AG08395 (cell line): ENCODE measurements at regions not wholly inside any gene's neighbourhood (a gene's known extent, or its start where the extent isn't known, plus 50 kb on each side); places are given as distances from the start of the nearest gene placed in this dataset.

Experiments used
- DNase-seq: peaks from one replicate; pipeline ENCODE4 v3.0.0; 2012; ENCODE audit warnings: mixed read lengths, low spot score

DNA sequence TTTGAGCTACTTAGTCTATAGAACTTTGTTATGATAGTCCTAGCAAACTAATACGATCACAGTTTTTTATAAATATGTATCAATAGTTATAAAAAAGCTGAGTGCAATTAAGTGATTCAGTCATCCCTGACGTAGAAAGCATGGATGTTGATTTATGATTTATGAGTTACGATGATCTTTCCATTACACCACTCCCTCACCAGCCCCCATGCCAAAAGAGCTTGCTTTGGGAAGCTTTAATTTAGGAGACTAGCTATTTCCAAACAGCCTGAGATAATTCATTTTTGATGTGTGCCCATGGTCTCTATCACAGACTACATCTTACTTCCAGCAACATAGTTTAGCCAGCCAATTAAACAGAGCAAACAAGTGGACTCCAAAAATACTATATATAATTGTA lies 256.8 kb downstream of the GABRG2 start:
- DNase-seq = no peak

DNA sequence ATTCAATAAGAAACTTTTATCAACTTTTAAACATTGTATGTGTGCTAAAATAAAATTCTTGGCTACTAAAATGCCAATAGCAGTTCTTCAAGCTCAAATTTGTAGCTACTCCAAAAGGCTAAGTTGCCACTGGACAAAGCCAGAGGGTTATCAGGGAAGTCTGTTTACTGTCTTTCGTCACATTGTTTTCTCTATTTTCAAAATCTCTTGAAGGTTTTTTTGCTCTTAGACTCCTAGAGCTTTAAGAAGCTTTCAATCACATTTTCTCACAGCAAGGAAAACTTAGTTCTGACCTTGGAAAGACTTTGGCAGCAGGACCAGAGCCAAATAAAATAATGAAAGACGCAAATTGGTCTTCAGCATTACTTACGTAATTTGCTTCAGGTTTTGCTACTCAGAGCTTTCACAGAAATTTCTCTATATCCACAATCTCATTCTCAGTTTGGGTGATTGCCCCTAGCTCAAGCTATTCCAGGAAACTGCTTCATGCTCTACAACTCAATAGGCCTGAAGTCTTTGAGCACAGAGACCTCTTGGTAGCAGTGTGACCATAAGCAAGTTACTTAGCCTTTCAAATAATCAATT lies 257.7 kb downstream of the GABRG2 start:
- DNase-seq = no peak

DNA sequence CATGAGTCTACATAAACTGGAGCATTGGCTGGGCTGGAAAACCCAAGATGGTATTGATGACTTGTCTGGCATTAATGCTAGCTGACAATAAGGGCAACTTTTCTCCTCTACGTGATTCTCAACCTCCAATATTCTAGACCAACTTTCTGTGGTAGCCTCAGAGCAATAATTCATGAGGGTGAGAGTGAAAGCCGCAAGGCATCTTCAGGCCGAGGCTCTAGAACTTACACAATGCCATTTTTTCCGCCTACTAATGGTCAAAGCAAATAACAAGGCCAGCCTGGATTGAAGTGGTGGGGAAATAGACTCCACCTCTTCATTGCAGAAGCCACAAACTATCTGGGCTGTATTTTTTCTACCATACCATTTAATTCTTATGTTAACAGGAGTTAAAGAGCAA lies 267.4 kb downstream of the GABRG2 start:
- no peak for DNase-seq

DNA sequence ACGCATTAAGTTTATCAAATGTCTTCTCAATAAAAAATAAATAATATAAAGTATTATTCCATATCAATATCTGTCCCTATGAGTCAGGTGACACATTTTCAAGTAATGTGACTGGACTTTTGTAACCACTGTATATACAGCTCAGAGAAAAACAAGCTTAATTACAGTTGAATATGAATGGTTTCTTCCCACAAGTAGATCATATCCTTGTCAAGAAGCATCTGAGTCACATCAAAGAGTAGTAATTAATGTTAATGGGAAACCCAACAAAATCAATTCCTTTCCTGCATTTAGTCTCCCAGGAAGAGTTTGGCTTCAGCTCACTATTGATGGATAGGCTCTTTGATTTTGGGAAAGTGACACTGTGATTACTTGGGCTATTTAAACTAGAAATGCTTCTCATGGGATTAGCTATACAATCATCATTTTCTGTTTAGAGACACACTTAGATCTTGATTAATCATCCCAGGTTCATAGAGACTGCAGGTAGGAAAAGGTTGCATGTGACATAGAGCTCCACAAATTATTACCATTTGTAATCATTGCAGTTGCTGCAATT lies 292.9 kb downstream of the GABRG2 start:
- DNase-seq = no peak

DNA sequence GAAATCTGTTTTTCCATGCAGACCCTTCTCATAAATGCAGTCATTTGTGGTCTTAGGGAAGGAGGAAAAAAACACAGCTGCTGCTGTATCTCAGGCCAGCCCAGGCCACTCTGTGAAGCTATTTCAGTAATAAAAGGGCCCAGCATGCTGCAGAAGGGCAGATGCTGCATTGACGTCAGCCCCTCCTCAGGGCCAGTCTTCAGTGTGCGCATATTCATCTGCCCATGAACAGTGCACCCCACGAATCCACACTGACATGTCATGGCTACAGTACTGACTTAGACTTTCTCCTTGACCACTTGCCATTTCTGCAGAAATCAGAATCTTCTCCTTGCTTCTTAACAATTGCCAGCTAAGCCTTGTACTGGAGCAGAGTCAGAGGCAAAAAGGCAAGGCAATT lies 304.7 kb downstream of the GABRG2 start:
- DNase-seq = no peak

DNA sequence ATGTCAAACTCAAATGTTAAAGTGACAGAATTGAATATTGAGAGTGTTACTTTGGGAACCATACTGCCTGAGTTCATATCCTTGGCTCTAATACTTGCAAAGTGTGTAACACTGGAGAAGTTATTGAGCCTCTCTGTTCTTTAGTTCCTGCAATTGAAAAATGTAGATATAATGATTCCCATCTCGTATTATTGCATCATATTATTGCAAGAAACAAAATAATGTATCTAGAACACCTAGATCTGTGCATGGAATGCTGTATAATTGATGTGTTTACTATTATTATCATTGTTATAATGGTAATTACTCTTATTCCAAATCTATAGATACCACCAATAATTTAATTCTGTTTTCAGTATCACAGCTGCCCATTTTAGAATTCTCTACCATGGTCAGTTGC lies 310.3 kb downstream of the GABRG2 start:
- no peak for DNase-seq

DNA sequence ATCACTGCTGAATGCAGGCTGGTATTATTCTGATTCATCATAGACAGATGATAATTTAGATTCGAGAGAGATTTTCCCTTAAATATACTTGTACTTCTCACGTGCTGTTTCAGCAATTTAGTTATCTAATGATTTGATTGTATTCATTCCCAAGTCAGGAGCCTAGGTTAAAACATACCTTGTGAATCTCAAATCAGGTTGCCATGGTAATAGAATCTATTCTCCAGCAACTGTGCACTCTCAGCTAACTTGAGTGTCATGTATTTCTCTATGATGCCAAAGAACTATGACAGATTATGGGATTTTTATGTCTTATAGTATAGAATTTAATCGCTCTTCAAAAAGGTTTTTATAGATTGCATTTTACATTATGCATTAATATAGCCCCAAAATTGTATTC lies 315.3 kb downstream of the GABRG2 start:
- DNase-seq = no peak

DNA sequence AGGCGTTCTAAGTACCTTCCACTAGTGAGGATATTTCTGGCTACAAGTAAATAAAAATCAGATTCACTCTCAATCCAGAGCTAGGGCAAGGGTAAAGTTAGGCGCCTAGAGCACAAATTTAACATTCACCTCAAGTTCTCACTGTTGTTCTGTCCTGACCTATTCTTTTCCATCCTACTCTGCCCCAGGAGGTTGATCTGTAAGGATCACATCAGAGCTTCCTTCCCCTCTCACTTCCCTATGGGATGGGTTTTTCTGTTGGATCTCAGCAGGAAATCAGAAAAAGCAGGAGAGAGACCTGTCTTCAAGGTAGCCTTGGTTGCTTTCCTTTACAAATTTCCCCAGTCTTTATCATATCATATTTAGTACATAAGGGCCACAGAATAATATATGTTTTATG lies 316.7 kb downstream of the GABRG2 start:
- DNase-seq = no peak

DNA sequence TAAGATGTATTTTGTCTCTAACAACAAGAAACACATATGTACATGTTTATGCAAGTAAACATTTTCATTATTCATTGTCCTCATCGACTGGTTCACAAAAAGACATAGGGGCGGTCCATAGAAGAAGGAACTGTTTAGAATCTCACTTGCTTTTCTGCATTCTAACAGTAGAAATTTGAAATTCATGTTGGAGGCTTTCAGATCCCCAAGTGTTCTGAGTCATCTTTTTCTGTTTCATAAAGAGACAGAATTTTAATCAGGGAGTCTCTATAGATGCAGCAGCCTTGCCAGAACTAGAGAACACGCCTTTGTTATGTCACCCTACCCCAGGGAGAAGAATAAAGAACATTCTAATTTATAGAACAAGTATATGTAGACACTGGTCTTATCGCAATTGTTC lies 324.3 kb downstream of the GABRG2 start:
- no peak for DNase-seq

DNA sequence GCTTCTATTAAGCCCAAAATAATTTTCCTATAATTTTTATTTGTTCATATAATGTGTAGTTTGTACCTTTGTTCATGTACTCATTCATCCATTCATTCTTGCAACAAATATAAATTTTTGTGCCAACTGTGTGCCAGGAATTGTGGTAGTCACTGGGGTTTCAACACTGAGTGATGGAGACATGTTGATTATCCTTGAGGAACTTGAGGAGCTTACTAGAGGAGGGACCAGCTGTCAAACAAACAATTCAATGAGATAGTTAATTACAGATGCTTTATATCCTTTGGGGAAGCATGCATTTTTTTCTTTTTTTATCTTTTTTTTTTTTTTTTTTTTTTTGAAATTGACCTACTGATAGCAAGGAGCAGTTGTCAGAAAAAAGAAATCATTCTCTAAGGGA lies 324.8 kb downstream of the GABRG2 start:
- DNase-seq = no peak

DNA sequence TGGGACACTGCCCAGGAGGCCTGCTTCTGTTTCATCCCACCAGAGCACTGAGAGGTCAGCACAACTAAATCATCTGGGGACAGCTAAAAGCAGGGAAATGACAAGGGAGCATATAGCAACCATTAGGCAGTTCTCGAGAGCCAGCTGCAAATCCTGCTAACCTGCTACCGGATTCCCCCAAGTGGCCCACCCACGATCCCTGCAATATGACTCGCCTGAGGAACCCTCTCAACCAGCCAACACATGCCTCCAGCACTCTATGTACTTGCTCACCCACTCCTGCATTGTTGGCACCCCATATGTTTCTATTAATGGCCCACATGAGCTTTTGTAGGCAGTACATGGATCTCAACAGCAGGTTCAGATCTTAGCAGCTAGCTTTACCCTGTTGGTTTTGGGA lies 326.0 kb downstream of the GABRG2 start:
- no peak for DNase-seq

DNA sequence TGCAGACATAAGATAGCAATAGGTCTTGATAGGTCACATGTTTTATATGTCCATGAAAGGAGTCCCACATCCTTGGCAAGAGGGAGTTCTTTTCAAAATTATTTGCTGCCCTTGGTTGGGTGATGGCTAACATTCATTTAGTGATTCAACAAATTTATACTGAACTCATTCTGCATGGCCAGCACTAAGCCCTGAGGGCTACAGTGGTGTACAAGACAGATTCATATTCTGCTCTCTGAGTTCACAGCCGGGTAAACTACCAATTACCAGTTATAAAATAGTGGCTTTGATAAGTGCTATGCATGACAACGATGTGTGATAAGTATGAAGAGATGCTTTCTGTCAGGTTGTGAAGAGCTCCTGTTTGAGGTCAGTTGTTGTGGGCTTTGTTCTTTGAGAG lies 340.0 kb downstream of the GABRG2 start:
- no peak for DNase-seq

DNA sequence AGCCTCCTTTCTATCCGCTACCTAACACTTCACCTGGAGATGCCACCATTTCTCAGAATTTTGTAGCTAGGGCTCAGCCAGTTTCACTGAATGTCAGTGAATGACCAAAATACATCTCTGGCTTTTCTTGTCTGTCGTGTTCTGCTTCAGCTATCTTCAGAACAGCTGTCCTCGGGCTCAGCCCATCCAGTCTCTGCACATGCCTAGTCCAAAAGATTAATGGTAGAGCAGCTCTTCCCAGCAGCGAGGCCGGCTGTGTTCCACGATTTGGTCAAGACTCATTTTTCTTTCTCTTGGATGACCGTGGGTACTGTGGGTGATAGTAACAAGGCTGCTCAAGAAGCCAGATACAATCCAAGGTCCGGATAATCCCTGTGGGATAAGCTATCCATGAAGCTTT lies 342.8 kb downstream of the GABRG2 start:
- no peak for DNase-seq

DNA sequence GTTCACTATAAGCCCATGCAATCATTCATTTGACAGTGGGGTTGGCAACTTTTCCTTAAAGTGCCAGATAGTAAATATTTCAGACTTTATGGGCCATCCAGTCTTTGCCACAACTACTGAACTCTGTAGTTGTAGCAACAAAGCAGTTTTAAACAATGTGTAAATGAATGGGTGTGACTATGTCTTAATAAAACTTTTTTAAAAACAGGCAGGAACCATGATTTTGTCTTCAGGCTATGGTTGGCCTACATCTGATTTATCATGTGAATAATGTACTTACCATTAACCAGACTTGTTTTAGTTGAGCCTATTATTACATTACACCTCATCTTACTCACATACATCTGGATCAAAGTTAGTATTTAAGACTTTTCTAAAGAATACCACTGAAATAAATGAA lies 361.6 kb downstream of the GABRG2 start:
- DNase-seq = no peak

DNA sequence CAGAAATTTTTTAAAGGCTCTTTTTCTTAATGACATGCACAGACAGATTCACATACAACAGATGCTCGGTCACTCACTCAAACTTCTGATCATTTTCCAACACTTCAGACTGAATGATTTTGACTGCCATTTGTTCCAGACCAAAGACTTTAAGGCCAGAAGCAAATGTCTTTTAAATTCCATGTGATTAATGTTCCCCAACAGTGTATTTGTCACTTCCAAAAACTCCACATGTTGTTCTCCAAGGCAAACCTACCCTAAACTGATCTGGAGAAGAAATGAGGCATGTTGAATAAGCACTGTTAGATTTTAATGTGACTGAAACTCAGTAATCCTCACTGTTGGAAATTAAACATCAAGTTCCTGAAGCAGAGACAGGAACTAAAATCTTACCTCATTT lies 366.7 kb downstream of the GABRG2 start:
- no peak for DNase-seq

DNA sequence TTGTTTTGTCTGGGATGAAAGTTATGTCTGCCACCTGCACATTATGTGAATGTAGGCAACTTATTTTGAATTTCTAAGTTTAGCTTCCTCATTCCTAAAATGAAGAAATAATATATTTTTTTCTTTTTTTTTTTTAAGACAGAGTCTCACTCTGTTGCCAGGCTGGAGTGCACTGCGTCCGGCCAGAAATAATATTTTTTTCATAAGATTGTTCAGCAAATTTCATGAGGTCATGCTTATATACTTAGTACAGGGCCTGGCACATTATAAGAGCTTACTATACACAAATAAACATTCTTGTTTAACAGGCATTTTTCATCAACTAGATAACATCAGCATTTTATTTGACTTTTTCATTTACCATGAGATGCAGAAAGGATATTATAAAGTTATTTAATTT lies 368.5 kb downstream of the GABRG2 start:
- DNase-seq = no peak

DNA sequence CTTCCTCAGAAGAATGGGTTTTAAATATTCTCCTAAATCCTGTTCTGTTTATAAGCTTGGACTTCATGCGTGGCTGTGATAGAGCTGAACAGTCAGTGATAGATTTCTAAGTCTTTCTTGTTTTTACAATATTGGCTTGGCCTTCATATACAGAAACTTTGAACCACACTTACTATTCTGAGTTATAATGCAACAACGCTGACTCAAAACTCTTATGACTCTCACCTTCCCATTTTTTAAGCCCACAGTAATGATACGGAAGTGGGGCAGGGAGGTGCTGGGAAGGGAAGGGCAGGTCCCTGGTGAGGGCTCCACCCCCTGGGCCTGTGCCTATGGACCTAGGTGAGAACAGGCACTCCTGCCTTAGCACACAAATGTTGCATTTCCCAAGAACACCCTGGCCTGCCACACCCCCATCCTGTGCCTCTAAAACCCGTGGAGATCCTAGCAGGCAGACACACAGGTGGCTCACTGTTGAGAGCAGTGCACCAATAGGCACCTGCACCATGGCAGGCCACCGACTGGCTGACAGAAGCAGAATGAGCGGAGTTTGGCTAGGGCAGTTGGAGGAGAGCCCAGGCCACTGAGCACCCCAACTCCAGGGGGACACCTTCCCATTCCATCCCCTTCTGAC lies 376.7 kb downstream of the GABRG2 start:
- no peak for DNase-seq

DNA sequence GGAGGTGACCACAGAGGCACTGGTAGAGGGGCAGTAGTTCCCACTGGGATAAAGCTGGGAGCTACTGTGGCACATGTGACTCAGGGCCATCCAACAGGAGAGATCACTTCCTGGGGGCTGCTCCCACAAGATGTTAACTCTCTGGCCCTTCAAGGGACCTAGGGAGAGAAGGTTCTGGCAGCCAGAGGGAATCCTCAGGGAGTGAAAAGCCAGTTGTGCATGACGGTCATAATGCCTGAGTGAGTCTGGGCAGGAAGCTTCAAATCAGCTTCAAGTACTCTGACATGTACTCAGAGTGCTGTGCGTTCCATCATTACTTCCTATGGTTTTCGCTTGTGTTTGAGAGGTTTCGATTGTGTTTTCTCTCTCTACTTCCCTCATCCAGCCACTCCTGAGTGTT lies 388.5 kb downstream of the GABRG2 start:
- no peak for DNase-seq

DNA sequence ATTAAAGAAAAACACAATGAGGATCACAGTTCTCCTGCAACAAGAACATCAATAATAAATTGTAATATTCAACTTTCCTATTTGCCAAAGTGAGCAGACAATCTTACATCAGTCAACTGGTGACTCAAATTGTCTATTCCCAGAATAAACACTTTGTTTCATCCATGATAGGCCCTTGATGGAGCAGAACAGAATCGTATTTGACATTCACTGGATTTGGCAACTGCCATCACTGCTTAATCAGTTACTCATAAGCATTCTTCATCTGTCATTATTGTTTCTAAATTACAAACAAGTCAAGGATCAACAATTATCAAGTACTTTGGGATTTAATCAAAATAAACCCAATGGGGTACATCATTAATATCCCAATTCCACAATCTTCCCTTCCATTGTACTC lies 398.4 kb downstream of the GABRG2 start:
- DNase-seq = no peak

DNA sequence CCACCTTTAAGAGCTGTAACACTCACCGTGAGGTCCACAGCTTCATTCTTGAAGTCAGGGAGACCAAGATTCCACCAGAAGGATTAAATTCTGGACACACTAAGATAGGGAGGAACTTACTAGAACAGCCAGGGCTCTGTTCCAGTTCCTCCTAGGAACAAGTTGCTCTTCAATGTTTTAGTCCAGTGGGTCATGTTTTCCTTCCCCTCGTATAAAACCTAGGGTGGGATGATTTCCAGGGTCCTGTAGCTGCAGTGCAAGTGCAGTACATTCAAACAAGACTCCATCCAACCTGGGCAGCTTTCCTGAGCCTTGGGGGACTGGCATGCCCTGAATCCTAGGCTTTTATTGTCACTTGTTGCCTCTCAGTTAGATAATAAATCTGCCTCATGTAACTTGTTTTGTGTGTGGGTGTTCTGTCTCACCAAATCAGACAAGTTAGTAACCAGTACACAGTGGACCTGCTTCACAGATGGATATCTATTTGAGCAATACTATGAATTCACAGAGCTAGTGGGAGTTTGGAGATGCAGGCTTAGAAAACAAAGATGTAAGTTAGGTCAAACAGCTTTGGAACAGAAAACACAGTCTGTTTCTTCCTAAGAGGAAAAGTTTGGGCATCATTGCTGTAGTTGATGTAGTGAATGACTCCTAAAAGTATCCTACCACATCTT lies 405.6 kb downstream of the GABRG2 start:
- no peak for DNase-seq

DNA sequence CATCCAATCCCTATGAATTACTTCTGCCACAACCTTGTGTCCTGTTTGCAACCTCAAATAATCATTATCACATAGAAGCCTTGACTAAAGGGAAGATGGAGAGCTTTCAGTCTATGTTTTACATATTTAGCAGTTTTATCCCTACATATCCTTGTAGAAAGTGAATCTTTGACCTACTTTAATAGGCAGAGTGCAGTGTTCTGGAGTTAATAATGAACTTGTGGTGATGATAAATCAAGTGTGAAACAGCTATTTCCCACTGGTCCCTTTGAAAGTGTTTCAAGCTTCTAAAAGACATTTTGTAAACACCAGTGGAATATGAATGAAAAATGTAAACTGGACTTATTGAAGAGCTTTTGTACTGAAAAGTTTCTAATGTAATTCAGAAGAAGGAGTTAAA lies 406.7 kb downstream of the GABRG2 start:
- DNase-seq = no peak

DNA sequence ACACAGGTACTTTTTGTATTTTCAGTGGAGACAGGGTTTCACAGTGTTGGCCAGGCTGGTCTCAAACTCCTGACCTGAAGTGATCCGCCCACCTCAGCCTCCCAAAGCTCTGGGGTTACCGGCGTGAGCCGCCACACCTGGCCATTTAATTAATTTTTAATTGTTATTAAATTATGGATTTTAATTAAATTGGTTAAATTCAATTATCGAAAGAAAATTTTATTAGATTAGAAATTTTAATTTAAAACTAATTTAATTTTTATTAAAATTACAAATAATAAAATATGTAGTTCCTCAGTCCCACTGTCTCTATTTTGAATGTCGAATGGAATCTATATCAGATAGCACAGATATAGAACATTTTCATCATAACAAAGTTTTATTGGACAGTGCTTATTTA lies 416.5 kb downstream of the GABRG2 start:
- no peak for DNase-seq

DNA sequence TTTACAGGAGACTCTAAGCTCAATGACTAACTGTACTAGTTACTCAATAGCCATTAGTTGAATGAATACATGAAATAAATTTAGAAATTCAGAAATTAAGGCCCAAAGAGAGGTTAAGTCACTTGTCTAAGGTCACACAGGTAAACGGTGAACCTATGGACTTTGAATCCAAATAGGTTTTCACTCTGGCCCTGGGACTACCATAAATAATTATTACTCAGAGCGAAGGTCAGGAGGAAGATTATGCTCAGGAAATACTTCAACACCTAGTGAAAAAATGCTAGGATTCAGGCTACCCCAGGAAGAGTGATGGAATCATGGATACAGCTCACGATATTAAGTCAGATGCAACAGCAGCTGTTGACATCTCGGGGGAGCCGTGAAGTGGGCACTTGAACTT lies 417.4 kb downstream of the GABRG2 start:
- no peak for DNase-seq
